Testis (tissue), 2 donors: ENCODE measurements at regions not wholly inside any gene's neighbourhood (a gene's known extent, or its start where the extent isn't known, plus 50 kb on each side); places are given as distances from the start of the nearest gene placed in this dataset.

ENCODE experiments used
- POLR2A ChIP-seq: fragments of 450-650 bp; IDR thresholded peaks from one replicate; pipeline ENCODE4 v1.6.1; 2017; ENCODE audit warnings: antibody characterized with exemption, mild to moderate bottlenecking, moderate library complexity
- TF ChIP-seq, protein P1 (sequence below), 3 experiments: fragments of 450-650 bp in 2 of 3; fragments of 200-600 bp in 1 of 3; sonication (generic) in 1 of 3; IDR thresholded peaks; one replicate each; pipeline ENCODE4 v1.5.1; 2016 to 2019; ENCODE audit warnings: antibody characterized with exemption in 3 of 3, mild to moderate bottlenecking in 2 of 3, moderate library complexity in 1 of 3

DNA sequence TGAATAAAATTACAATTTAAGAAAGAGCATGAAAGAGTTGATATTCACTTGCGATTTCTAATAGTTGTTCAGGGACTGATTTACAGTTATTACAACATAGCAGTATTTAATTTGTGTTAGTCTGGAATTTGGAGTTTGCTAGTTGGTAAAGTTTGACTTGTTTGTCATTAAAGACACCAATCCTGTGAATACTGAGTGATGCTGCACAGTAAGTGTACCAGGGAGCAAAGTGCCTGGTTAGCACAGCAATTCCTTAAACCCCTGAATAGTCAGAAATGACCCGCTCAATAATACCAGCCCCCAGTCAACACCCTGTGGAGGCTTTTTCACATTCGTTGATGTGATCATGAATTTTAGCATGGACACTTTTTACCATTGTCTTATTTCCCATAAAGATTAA is 122.2 kb upstream of the GC start:
- TF ChIP-seq, protein P1, sequence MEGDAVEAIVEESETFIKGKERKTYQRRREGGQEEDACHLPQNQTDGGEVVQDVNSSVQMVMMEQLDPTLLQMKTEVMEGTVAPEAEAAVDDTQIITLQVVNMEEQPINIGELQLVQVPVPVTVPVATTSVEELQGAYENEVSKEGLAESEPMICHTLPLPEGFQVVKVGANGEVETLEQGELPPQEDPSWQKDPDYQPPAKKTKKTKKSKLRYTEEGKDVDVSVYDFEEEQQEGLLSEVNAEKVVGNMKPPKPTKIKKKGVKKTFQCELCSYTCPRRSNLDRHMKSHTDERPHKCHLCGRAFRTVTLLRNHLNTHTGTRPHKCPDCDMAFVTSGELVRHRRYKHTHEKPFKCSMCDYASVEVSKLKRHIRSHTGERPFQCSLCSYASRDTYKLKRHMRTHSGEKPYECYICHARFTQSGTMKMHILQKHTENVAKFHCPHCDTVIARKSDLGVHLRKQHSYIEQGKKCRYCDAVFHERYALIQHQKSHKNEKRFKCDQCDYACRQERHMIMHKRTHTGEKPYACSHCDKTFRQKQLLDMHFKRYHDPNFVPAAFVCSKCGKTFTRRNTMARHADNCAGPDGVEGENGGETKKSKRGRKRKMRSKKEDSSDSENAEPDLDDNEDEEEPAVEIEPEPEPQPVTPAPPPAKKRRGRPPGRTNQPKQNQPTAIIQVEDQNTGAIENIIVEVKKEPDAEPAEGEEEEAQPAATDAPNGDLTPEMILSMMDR (IDR thresholded peaks at IDR 0.05), result no peak
- TF ChIP-seq POLR2A, result no peak
